CMK (cell line): ENCODE measurements at regions not wholly inside any gene's neighbourhood (a gene's known extent, or its start where the extent isn't known, plus 50 kb on each side); places are given as distances from the start of the nearest gene placed in this dataset.
"Not testable (repeated sequence)": the region's sequence is repeated elsewhere in the genome, so short reads cannot be mapped to it uniquely, and the experiment has no call there.

ENCODE experiments used
- DNase-seq: peaks from one replicate; pipeline ENCODE4 v3.0.0-alpha.2; 2010; ENCODE audit warnings: low read depth

DNA sequence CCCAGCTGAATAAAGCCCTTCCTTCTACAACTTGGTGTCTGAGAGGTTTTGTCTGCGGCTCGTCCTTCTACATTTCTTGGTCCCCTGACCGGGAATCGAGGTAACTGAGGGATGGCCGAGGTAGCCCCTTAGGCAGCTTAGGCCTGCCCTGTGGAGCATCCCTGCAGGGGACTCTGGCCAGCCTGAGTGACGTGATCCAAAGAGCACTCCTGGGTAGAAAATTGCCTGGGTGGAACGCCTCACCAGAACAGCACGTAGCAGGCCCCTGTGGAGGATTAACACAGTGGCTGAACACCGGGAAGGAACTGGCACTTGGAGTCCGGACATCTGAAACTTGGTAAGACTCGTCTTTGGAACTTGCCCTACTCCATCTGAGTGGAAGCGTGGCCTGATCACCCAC is 1078.5 kb upstream of the FAM98A start:
- DNase-seq = not testable (repeated sequence)

DNA sequence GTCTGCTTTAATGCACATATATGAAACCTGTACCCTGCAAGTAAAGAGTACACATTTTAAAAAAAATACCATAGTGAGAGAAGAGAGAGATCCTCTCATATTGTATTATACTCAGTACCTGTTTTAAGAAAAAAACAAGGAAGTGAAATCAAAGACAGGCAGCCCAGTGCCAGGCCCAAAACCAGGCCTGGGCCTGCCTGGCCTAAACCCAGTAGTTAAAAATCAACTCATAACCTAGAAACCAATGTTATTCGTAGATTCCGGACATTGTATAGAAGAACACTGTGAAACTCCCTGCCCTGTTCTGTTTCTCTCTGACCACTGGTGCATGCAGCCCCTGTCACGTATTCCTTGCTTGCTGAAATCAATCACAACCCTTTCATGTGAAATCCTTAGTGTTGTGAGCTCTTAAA is 1078.0 kb upstream of the FAM98A start:
- DNase-seq = not testable (repeated sequence)

GRCh38 chr2:34670482-34670881 is 1071.4 kb upstream of the FAM98A start:
- peak; percentile 15 for DNase-seq

- no peak for DNase-seq
Measured at GRCh38 chr2:34666821-34667220, 1067.7 kb upstream of the FAM98A start.

- no peak for DNase-seq
Measured at GRCh38 chr2:34664266-34664665, 1065.2 kb upstream of the FAM98A start.

- DNase-seq = no peak
Measured at GRCh38 chr2:34663314-34663713, 1064.2 kb upstream of the FAM98A start.

DNA sequence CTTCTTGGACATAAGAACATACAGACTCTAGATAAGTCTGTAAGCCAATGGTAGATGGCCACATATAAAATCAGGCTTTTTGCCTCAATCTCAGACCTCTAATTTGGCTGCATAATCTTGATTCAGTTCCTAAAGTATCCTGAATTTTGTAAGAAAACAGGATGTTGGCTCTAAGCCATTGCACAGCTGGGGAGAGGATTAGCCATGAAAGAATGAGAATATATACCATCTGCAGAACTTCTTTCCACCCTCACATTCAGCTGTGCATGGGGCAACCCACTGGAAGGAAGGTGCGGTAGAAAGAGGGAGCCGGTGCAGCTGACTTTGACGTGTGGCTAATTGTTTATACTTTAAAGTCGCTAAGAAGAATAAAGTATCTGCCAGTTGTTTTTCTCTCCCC is 1061.6 kb upstream of the FAM98A start:
- no peak for DNase-seq

- DNase-seq = no peak
Measured at GRCh38 chr2:34656632-34657031, 1057.5 kb upstream of the FAM98A start.

DNA sequence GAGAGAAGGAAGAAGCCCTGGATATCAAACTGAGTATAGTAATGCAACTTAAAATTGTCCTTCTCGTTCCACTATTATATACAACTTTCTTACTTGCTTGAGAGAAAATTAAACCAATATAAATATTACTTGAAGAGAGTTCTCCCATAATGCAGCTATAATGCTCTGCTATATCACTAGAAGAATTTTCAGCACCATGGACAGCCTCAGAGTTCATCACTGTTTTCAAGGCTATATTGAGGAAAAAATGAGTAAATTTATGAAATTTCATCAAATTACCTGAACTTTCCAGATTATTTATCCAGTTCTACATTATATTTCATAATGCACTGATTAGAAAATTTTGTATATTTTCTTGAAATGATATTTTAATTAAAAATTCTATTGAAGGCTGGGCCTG is 1053.5 kb upstream of the FAM98A start:
- DNase-seq = no peak

- no peak for DNase-seq
Measured at GRCh38 chr2:34646901-34647300, 1047.8 kb upstream of the FAM98A start.

DNA sequence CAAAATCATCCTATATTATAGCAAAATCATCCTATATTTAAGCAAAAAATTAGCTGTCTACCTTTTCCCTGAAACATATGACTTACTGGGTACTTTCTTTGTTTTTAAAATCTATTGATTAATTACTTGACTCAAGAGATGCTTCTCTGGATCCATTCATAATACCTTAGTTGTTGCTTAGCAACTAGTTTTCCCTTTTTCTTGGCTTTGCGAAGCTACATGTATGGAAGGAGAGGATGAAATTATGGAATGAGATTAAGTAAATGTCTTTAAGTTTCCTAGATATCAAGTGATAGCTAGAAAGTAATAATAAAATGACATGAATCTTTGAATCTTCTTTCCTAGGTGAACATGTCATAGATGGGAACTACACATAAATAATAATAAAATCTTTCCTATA is 1033.2 kb upstream of the FAM98A start:
- DNase-seq = no peak

DNA sequence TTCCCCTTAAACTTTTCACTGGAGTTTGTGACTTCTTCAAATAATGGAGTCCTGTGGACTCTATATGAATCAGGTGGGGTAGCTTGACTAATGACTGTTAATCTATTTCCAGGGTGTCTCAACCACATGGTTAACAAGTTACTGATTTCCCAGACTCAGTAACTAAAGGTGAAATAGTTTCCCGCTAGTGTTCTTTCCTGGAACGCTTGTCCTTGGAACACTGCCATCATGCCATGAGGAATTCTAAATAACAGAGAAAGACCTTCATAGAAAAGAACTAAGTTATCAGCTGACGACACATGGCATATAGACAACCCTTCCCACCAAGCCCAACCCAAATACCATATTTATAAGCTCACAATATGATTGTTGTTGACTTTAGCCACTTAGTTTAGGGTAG is 1027.9 kb upstream of the FAM98A start:
- DNase-seq = no peak

- DNase-seq = no peak
Measured at GRCh38 chr2:34604164-34604563, 1005.1 kb upstream of the FAM98A start.

GRCh38 chr2:34602262-34602661 is 1003.2 kb upstream of the FAM98A start:
- no peak for DNase-seq

GRCh38 chr2:34601561-34601960 is 1002.5 kb upstream of the FAM98A start:
- DNase-seq = no peak

- no peak for DNase-seq
Measured at GRCh38 chr2:34578641-34579040, 979.5 kb upstream of the FAM98A start.

GRCh38 chr2:34570266-34570872 is 971.3 kb upstream of the FAM98A start:
- no peak for DNase-seq

DNA sequence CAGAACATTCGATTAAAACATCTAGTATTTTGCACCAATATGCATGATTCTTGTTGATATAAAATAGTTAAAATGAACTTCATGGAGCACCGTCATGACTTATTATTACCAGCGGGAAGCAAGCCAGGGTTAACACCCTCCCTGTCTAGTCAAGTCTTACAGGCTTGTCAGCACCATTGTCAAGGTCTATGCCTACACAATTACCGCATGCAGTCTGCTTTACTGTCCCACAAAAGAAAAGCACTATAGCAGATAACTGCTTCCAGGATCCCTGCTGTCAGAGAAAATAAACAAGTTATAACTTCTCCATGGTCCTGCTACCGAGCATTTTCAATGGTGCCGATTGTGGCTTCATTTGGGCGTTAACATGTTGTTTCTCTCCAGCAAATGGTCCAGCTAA is 968.0 kb upstream of the FAM98A start:
- no peak for DNase-seq

DNA sequence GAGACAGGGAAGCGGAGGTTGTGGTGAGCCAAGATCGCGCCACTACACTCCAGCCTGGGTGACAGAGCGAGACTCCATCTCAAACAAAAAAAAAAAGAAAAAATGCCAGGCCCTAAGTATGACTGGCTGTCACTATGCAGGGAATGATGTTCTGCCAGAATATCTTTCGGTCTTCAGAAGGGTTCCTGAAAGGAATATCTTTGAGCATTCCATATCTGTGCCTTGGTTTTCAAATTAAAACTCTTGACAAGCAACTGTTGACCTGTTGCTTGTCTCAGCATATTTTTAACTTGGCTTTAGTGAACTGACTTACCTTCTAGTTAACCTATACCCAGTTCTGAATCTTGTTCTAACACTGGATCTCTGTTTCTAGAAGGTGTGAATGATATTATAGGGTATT is 953.2 kb upstream of the FAM98A start:
- no peak for DNase-seq

DNA sequence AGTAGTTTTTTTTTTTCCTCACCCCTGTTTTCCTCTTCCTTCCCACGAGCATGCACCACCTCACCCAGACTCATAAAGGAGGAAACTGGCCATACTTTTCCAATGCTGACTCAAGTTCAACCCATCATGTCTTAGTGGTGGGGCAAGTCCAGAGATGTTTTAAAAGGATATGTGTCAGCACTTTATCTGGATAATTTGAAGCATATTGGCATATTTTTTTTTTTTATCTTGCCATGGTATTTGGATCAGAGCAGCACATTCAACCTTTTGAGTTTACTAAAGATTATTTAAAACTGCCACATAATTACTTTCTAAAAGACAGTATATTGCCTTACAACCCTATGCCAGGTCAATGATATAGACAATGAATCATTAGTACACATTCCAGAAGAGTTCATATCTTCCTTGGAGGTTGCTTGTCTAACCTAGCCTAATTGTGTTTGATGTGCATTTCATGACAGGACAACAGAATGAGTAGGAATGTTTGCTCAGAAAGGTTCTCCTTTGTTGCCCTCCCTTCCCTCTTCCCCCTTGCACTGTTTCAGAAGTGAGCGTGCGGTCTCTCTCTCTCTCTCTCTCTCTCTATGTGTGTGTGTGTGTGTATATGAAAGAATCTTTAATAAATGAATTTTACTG is 950.7 kb upstream of the FAM98A start:
- DNase-seq = no peak

DNA sequence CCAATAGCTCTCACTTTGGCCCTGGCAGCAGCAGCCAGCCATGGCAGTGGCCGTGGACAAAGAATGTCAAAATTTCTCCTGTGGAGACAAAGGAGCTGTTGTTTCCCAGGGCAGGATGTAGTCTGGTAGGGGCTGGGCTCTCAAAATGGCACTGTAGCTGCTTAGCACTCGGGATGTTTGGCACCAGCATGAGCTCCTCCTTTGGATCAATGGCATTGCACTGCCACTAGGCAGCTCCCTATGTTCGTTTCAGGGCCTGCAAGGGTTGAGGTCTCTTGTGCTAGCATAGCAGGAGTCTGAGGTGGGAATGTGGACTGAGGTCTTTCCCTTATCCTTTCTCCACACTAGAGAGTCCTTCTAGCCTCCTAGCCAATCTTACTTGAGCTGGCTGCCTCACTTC is 948.8 kb upstream of the FAM98A start:
- no peak for DNase-seq

- DNase-seq = no peak
Measured at GRCh38 chr2:34547340-34547739, 948.2 kb upstream of the FAM98A start.

- no peak for DNase-seq
Measured at GRCh38 chr2:34545486-34546136, 946.5 kb upstream of the FAM98A start.

GRCh38 chr2:34534761-34535160 is 935.7 kb upstream of the FAM98A start:
- DNase-seq = no peak
